Spleen (tissue), 11 donors: ENCODE measurements at regions not wholly inside any gene's neighbourhood (a gene's known extent, or its start where the extent isn't known, plus 50 kb on each side); places are given as distances from the start of the nearest gene placed in this dataset.

Source experiments
- DNase-seq: peaks from one replicate; pipeline ENCODE4 v3.0.0-alpha.2; 2020
- H3K27ac ChIP-seq, 8 donors: fragments of 200-600 bp; sonication (generic) in 7 of 8; 1 replicate in 4 of 8; 2 replicates in 4 of 8; pipeline versions ENCODE4 v1.5.0 to v1.8.0; 2016 to 2021; ENCODE audit warnings: inconsistent platforms in 4 of 8, mild to moderate bottlenecking in 4 of 8, moderate library complexity in 1 of 8
- H3K27me3 ChIP-seq, 7 donors: fragments of 200-600 bp; sonication (generic) in 6 of 7; replicated peaks in 1 of 7; 1 replicate in 4 of 7; 2 replicates in 3 of 7; pipeline versions ENCODE4 v1.5.0 to v1.8.0; 2016 to 2021; ENCODE audit warnings: inconsistent platforms in 3 of 7, mild to moderate bottlenecking in 1 of 7
- H3K36me3 ChIP-seq, 6 donors: fragments of 200-600 bp; sonication (generic) in 5 of 6; 1 replicate in 4 of 6; 2 replicates in 2 of 6; pipeline versions ENCODE4 v1.5.0 to v1.8.0; 2016 to 2021; ENCODE audit warnings: inconsistent platforms in 2 of 6
- H3K4me1 ChIP-seq, 6 donors: fragments of 200-600 bp; sonication (generic) in 5 of 6; 1 replicate in 3 of 6; 2 replicates in 3 of 6; pipeline versions ENCODE4 v1.5.0 to v1.8.0; 2016 to 2021; ENCODE audit warnings: inconsistent platforms in 3 of 6
- H3K4me3 ChIP-seq, 8 donors: fragments of 200-600 bp; sonication (generic) in 7 of 8; 1 replicate in 4 of 8; 2 replicates in 4 of 8; pipeline versions ENCODE4 v1.5.0 to v1.8.0; 2016 to 2021; ENCODE audit warnings: inconsistent platforms in 4 of 8, mild to moderate bottlenecking in 4 of 8, moderate library complexity in 2 of 8
- H3K9me3 ChIP-seq, 8 donors: fragments of 200-600 bp; sonication (generic) in 7 of 8; 1 replicate in 4 of 8; 2 replicates in 4 of 8; pipeline versions ENCODE4 v1.5.0 to v1.8.0; 2016 to 2021; ENCODE audit warnings: inconsistent platforms in 4 of 8
- CTCF ChIP-seq, 11 experiments: fragments of 200-600 bp in 7 of 11; fragments of 450-650 bp in 4 of 11; sonication (generic) in 4 of 11; IDR thresholded peaks in 8 of 11; conservative IDR thresholded peaks in 3 of 11; 1 replicate in 7 of 11; 2 replicates in 4 of 11; pipeline versions ENCODE4 v1.4.0 to v1.8.0; 2016 to 2021; ENCODE audit warnings: antibody characterized with exemption in 11 of 11, inconsistent platforms in 4 of 11, mild to moderate bottlenecking in 1 of 11
- POLR2A ChIP-seq, 3 donors: fragments of 450-650 bp; IDR thresholded peaks; one replicate each; pipeline ENCODE4 v1.5.1; 2017; ENCODE audit warnings: antibody characterized with exemption in 3 of 3, mild to moderate bottlenecking in 1 of 3
- POLR2AphosphoS5 ChIP-seq, 3 donors: sonication (generic); formaldehyde crosslinking; IDR thresholded peaks; one replicate each; pipeline ENCODE4 v1.5.1; 2017; ENCODE audit warnings: antibody characterized with exemption in 3 of 3
- WGBS, 5 donors: extraction: QIAGEN DNeasy Blood & Tissue Kit in 3 of 5; methylation state at CpG; one replicate each; pipeline versions ENCODE4 v1.1.5 to v1.1.7; 2013 to 2018; 5-methylcytosine and 5-hydroxymethylcytosine counted together
- intact Hi-C: fragments of 100-400 bp; cut with DNase I; formaldehyde crosslinking; loops from one replicate; pipeline ENCODE4 v1.15.0; 2023; ENCODE audit warnings: low total_unique reads
- donor health status: healthy with polysubstance abuse.
- donor health status: DM: no; HTN: no; CAD: no; lungs with moderate emphysema.
- donor health status: DM: no; HTN: no; CAD: no.
- donor health status: Bipolar disorder and iron deficiency.
- donor health status: healthy.
- donor health status: DM: no; HTN: no; CAD: no.
- donor health status: DM: yes; HTN: yes; CAD: no.

GRCh38 chr3:72129501-72130094 is 344.6 kb upstream of the PROK2 start:
- intact Hi-C loops = no loop called here
- no peak overlapping the region for H3K27ac ChIP-seq
- TF ChIP-seq CTCF (IDR thresholded peaks at IDR 0.05 in 8 of 11, conservative IDR thresholded peaks at IDR 0.05 in 3 of 11) (no peak), POLR2A (IDR thresholded peaks at IDR 0.05) (no peak), POLR2AphosphoS5 (IDR thresholded peaks at IDR 0.05) (no peak)
- H3K4me1 ChIP-seq = peaks cover 0 to 6% (median under 1%) of the 10 kb centered on the region in 6 donors
- H3K9me3 ChIP-seq = peaks cover 0 to 5% (median 0%) of the 10 kb centered on the region in 8 donors
- H3K4me3 ChIP-seq = no peak overlapping the region
- no peaks in the 10 kb centered on the region for H3K36me3 ChIP-seq
- no peak for DNase-seq
- WGBS, 5 donors = 76 to 93% (median 90%) methylated on average over 5 of the region's 5 CpGs
- no peaks in the 10 kb centered on the region for H3K27me3 ChIP-seq

GRCh38 chr3:72128921-72129320 is 344.0 kb upstream of the PROK2 start:
- TF ChIP-seq POLR2A (IDR thresholded peaks at IDR 0.05) (no peak), POLR2AphosphoS5 (IDR thresholded peaks at IDR 0.05) (no peak), CTCF (IDR thresholded peaks at IDR 0.05 in 8 of 11, conservative IDR thresholded peaks at IDR 0.05 in 3 of 11) (no peak)
- intact Hi-C loops = no loop called here

GRCh38 chr3:72127844-72128243 is 342.9 kb upstream of the PROK2 start:
- no peak for DNase-seq
- Histone ChIP-seq H3K27ac (no peak overlapping the region), H3K9me3 (peaks cover 0 to 5% (median 0%) of the 10 kb centered on the region in 8 donors), H3K4me1 (peaks cover 0 to 6% (median 0%) of the 10 kb centered on the region in 6 donors), H3K36me3 (no peaks in the 10 kb centered on the region), H3K27me3 (no peaks in the 10 kb centered on the region), H3K4me3 (no peak overlapping the region)
- intact Hi-C loops = no loop called here
- TF ChIP-seq POLR2A (IDR thresholded peaks at IDR 0.05) (no peak), CTCF (IDR thresholded peaks at IDR 0.05 in 8 of 11, conservative IDR thresholded peaks at IDR 0.05 in 3 of 11) (no peak), POLR2AphosphoS5 (IDR thresholded peaks at IDR 0.05) (no peak)
- WGBS, 5 donors = 85 to 94% (median 90%) methylated on average over 3 of the region's 3 CpGs

More at GRCh38 chr3:72128921-72129320, 344.0 kb upstream of the PROK2 start:
- DNase-seq = no peak
- H3K4me1 ChIP-seq = peaks cover 0 to 6% (median 0%) of the 10 kb centered on the region in 6 donors
- H3K36me3 ChIP-seq = no peaks in the 10 kb centered on the region
- no peak overlapping the region for H3K27ac ChIP-seq
- H3K9me3 ChIP-seq = peaks cover 0 to 5% (median 0%) of the 10 kb centered on the region in 8 donors
- no peak overlapping the region for H3K4me3 ChIP-seq
- WGBS, 5 donors = 85 to 96% (median 92%) methylated on average over 2 of the region's 2 CpGs
- H3K27me3 ChIP-seq = no peaks in the 10 kb centered on the region

- TF ChIP-seq POLR2A (IDR thresholded peaks at IDR 0.05) = no peak
- TF ChIP-seq CTCF (IDR thresholded peaks at IDR 0.05 in 8 of 11, conservative IDR thresholded peaks at IDR 0.05 in 3 of 11) = no peak
- no peak for TF ChIP-seq POLR2AphosphoS5 (IDR thresholded peaks at IDR 0.05)
- Histone ChIP-seq H3K27ac (no peak overlapping the region), H3K4me1 (peaks cover 0 to 6% (median 0%) of the 10 kb centered on the region in 6 donors), H3K27me3 (no peaks in the 10 kb centered on the region), H3K36me3 (no peaks in the 10 kb centered on the region), H3K9me3 (peaks cover 0 to 5% (median 0%) of the 10 kb centered on the region in 8 donors), H3K4me3 (no peak overlapping the region)
- no peak for DNase-seq
- WGBS, 5 donors = 82 to 87% (median 85%) methylated on average over 4 of the region's 4 CpGs
- intact Hi-C loops = no loop called here
Measured at GRCh38 chr3:72127224-72127612, 342.3 kb upstream of the PROK2 start.
